Common myeloid progenitor, CD34-positive (primary cell): ENCODE measurements at regions not wholly inside any gene's neighbourhood (a gene's known extent, or its start where the extent isn't known, plus 50 kb on each side); places are given as distances from the start of the nearest gene placed in this dataset.

ENCODE experiments used
- CTCF ChIA-PET: fragments of 350-600 bp; sonication (Branson Sonifier 250); formaldehyde crosslinking; loops from one replicate; lab custom pipeline; 2021; ENCODE audit warnings: antibody characterized with exemption; lab: Charles Lee
- POLR2A ChIA-PET: fragments of 350-600 bp; sonication (Branson Sonifier 250); formaldehyde crosslinking; loops from one replicate; lab custom pipeline; 2021; ENCODE audit warnings: antibody characterized with exemption; lab: Charles Lee
- DNase-seq, 3 donors: peaks; one replicate each; pipeline versions ENCODE4 v3.0.0 to v3.0.0-alpha.2; 2013
- H3K27ac ChIP-seq, 2 experiments: 1 replicate in 1 of 2; 2 replicates in 1 of 2; pipeline ENCODE4 v1.7.0; 2013; ENCODE audit warnings: inconsistent platforms in 2 of 2, low read length in 2 of 2, mild to moderate bottlenecking in 2 of 2, low read depth in 1 of 2, moderate library complexity in 1 of 2; ENCODE audit not compliant: severe bottlenecking in 2 of 2, insufficient read depth in 1 of 2, poor library complexity in 1 of 2
- H3K27me3 ChIP-seq, 5 experiments: replicated peaks in 2 of 5; 1 replicate in 3 of 5; 2 replicates in 2 of 5; pipeline versions ENCODE4 v1.6.1 to v1.7.0; 2013; ENCODE audit warnings: low read length in 4 of 5, mild to moderate bottlenecking in 2 of 5, moderate library complexity in 2 of 5, inconsistent platforms in 1 of 5; ENCODE audit not compliant: insufficient read depth in 5 of 5, control insufficient read depth in 4 of 5
- H3K36me3 ChIP-seq, 4 experiments: 1 replicate in 2 of 4; 2 replicates in 2 of 4; pipeline versions ENCODE4 v1.6.1 to v1.7.0; 2013; ENCODE audit warnings: low read length in 3 of 4, control low read depth in 1 of 4, mild to moderate bottlenecking in 1 of 4; ENCODE audit not compliant: control insufficient read depth in 4 of 4, insufficient read depth in 4 of 4
- H3K4me1 ChIP-seq, 4 experiments: 1 replicate in 3 of 4; 2 replicates in 1 of 4; pipeline versions ENCODE4 v1.6.1 to v1.7.1; 2013; ENCODE audit warnings: low read length in 3 of 4, mild to moderate bottlenecking in 3 of 4, control low read depth in 1 of 4, inconsistent platforms in 1 of 4, moderate library complexity in 1 of 4; ENCODE audit not compliant: control insufficient read depth in 4 of 4, insufficient read depth in 4 of 4; ENCODE audit errors: control extremely low read depth in 1 of 4
- H3K4me3 ChIP-seq, 7 experiments: 1 replicate in 4 of 7; 2 replicates in 3 of 7; pipeline versions ENCODE4 v1.5.1 to v1.7.0; 2013; ENCODE audit warnings: mild to moderate bottlenecking in 7 of 7, low read length in 6 of 7, moderate library complexity in 6 of 7, inconsistent platforms in 2 of 7, low read depth in 2 of 7, control low read depth in 1 of 7; ENCODE audit not compliant: insufficient read depth in 4 of 7, control insufficient read depth in 1 of 7; ENCODE audit errors: extremely low read depth in 1 of 7
- H3K9me3 ChIP-seq, 5 experiments: 1 replicate in 4 of 5; 2 replicates in 1 of 5; pipeline versions ENCODE4 v1.6.1 to v1.7.1; 2013; ENCODE audit warnings: low read length in 4 of 5, mild to moderate bottlenecking in 2 of 5, inconsistent platforms in 1 of 5, low read depth in 1 of 5, moderate library complexity in 1 of 5; ENCODE audit not compliant: control insufficient read depth in 4 of 5, insufficient read depth in 2 of 5; ENCODE audit errors: control extremely low read depth in 1 of 5
- WGBS: methylation state at CpG from one replicate; pipeline ENCODE4 v1.1.5; 2013; ENCODE audit not compliant: insufficient coverage; 5-methylcytosine and 5-hydroxymethylcytosine counted together

DNA sequence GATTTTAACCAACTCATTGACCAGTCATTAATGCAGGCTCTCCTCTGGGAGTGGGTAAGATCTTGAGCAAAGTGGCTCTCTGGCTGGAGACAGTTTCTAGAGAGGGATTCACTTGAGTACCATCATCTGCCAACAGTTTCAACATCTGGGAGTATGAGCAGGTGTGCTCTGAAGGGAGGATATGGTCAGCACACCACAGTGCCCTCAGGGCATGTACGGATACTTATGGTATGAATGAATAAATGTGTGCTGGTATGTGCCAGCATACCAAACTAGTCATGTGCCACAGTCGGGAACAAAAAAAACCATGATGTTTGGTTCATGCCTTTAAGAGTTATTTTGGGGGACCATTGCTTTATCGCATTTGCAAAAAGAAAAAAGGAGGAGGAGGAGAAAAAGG lies 1197.5 kb upstream of the TENM4 start:
- POLR2A ChIA-PET: no interaction called here
- H3K36me3 ChIP-seq: no peaks in the 10 kb centered on the region

DNA sequence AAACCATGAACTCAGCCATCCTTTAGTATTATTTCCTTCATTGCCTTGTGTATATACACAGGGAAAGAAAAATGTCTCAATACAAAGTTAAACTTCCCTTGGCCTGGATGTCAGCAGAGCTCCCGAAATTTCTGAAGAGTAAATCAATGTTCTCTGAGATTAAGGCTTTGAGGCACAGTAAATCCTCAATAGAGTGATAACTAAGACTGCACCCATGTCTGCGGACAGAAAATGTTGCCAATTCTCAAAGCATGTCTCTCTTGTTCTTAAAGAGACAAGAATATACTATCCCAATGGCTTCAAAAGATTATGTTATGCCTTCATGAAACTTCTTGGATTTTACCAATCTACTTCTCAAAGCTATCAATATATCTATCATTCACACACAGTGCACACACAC lies 1196.7 kb upstream of the TENM4 start:
- POLR2A ChIA-PET: no interaction called here
- H3K4me1 ChIP-seq: no peaks in the 10 kb centered on the region
- CTCF ChIA-PET: no interaction called here
- no peak for DNase-seq
- no peaks in the 10 kb centered on the region for H3K27me3 ChIP-seq
- WGBS: 100% methylated on average over 1 of the region's 2 CpGs
- H3K9me3 ChIP-seq: no peaks in the 10 kb centered on the region
- no peak overlapping the region for H3K4me3 ChIP-seq
- H3K36me3 ChIP-seq: no peaks in the 10 kb centered on the region
- H3K27ac ChIP-seq: no peak overlapping the region

More for the DNA sequence above, 1197.5 kb upstream of the TENM4 start:
- no peaks in the 10 kb centered on the region for H3K27me3 ChIP-seq
- CTCF ChIA-PET: no interaction called here
- no peaks in the 10 kb centered on the region for H3K9me3 ChIP-seq
- DNase-seq: no peak
- H3K4me3 ChIP-seq: no peak overlapping the region
- WGBS: 95% methylated on average over 2 of the region's 3 CpGs
- no peak overlapping the region for H3K27ac ChIP-seq
- H3K4me1 ChIP-seq: no peaks in the 10 kb centered on the region

DNA sequence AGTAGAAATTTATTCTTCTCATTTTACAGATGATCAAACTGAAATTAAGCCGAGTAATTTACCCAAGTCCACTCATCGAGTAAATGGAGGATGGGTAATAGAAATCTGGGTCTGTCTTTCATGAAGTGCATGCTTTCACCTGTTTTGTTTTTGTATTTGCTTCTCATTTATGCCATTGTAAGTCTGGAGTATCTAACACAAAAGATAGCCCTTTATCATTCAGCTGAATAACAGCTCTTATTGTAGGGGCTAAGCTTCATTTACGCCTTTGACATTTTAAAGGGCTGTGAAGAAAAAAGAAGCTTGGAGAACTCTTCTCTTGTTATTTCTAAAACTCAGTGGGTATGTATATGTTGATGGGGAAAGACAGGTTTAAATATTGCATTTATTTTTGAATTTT lies 1196.2 kb upstream of the TENM4 start:
- H3K36me3 ChIP-seq: no peaks in the 10 kb centered on the region
- POLR2A ChIA-PET: no interaction called here
- no peaks in the 10 kb centered on the region for H3K4me1 ChIP-seq
- no CpG with 5 or more reads among the region's 3 CpGs for WGBS
- no peaks in the 10 kb centered on the region for H3K9me3 ChIP-seq
- no peak overlapping the region for H3K27ac ChIP-seq
- H3K27me3 ChIP-seq: no peaks in the 10 kb centered on the region
- DNase-seq: no peak
- H3K4me3 ChIP-seq: no peak overlapping the region
- CTCF ChIA-PET: no interaction called here

GRCh38 chr11:80635178-80635577 lies 1194.3 kb upstream of the TENM4 start:
- Histone ChIP-seq H3K27ac (no peak overlapping the region), H3K9me3 (no peaks in the 10 kb centered on the region), H3K4me1 (no peaks in the 10 kb centered on the region), H3K27me3 (no peaks in the 10 kb centered on the region), H3K4me3 (no peak overlapping the region), H3K36me3 (no peaks in the 10 kb centered on the region)
- CTCF ChIA-PET: no interaction called here
- no CpG with 5 or more reads among the region's 3 CpGs for WGBS
- POLR2A ChIA-PET: no interaction called here
- no peak for DNase-seq

GRCh38 chr11:80632691-80633090 lies 1191.9 kb upstream of the TENM4 start:
- ChIA-PET POLR2A (no interaction called here), CTCF (interaction anchor here (1.3 kb wide), 1 partner anchor 12 kb away, joined by 3 read pairs; no protein-coding TSS in a partner anchor)
- Histone ChIP-seq H3K4me3 (no peak overlapping the region), H3K27ac (no peak overlapping the region), H3K36me3 (no peaks in the 10 kb centered on the region), H3K9me3 (no peaks in the 10 kb centered on the region), H3K4me1 (no peaks in the 10 kb centered on the region), H3K27me3 (no peaks in the 10 kb centered on the region)
- WGBS: 56% methylated on average over 2 of the region's 4 CpGs
- no peak for DNase-seq

DNA sequence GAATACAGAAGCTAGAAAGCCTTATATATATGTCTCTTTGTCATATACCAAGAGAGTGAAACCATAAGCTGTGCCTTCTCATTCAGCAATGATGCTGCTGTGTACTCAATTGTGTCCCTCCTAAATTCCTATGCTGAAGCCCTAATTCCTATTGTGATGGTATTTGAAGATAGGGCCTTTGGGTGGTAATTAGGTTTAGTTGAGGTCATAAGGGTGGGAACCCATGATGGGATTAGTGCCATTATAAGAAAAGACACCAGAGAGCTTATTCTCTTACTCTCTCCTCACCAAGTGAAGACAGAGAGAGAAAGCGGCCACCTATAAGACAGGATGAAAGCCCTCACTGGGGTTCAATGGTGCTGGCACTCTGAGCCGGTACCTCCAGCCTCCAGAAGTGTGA lies 1191.3 kb upstream of the TENM4 start:
- H3K4me3 ChIP-seq: no peak overlapping the region
- WGBS: 100% methylated on average over 2 of the region's 2 CpGs

GRCh38 chr11:80629466-80629865 lies 1188.6 kb upstream of the TENM4 start:
- Histone ChIP-seq H3K4me1 (no peaks in the 10 kb centered on the region), H3K36me3 (no peaks in the 10 kb centered on the region), H3K9me3 (no peaks in the 10 kb centered on the region), H3K27ac (no peak overlapping the region), H3K4me3 (no peak overlapping the region), H3K27me3 (no peaks in the 10 kb centered on the region)
- no CpG with 5 or more reads among the region's 2 CpGs for WGBS
- CTCF ChIA-PET: no interaction called here
- POLR2A ChIA-PET: no interaction called here
- no peak for DNase-seq

More for the DNA sequence above, 1191.3 kb upstream of the TENM4 start:
- Histone ChIP-seq H3K27ac (no peak overlapping the region), H3K4me1 (no peaks in the 10 kb centered on the region), H3K27me3 (no peaks in the 10 kb centered on the region), H3K9me3 (no peaks in the 10 kb centered on the region), H3K36me3 (no peaks in the 10 kb centered on the region)
- ChIA-PET POLR2A (no interaction called here), CTCF (interaction anchor here (1.3 kb wide), 1 partner anchor 11 kb away, joined by 3 read pairs; no protein-coding TSS in a partner anchor)
- no peak for DNase-seq
